ENCODE measurements at regions not wholly inside any gene's neighbourhood (a gene's known extent, or its start where the extent isn't known, plus 50 kb on each side); places are given as distances from the start of the nearest gene placed in this dataset.
"Not testable (repeated sequence)": the region's sequence is repeated elsewhere in the genome, so short reads cannot be mapped to it uniquely, and the experiment has no call there.

- no peak for ATAC-seq
- H3K4me1 ChIP-seq = no peaks in the 10 kb centered on the region
- H3K27me3 ChIP-seq (ENCODE audit: insufficient read depth in 3 of 3, low read length in 2 of 3) = no peaks in the 10 kb centered on the region
- no peak overlapping the region for H3K27ac ChIP-seq
- no peak for DNase-seq
- no peaks in the 10 kb centered on the region for H3K36me3 ChIP-seq (ENCODE audit: insufficient read depth in 1 of 2, low read depth in 1 of 2)
- H3K4me3 ChIP-seq = no peak overlapping the region
- no peak for TF ChIP-seq CTCF (IDR thresholded peaks at IDR 0.05)
- no peaks in the 10 kb centered on the region for H3K9me3 ChIP-seq
- WGBS, 3 donors = 90 to 96% (median 91%) methylated on average over 3 of the region's 3 CpGs
- intact Hi-C loops (cut with DNase I) = no loop called here
Observed at GRCh38 chr2:173719471-173719870, 245.7 kb downstream of the SP3 start.

GRCh38 chr2:173720306-173720705 is 244.9 kb downstream of the SP3 start:
- no peaks in the 10 kb centered on the region for H3K4me1 ChIP-seq
- TF ChIP-seq CTCF (IDR thresholded peaks at IDR 0.05) = no peak
- no peaks in the 10 kb centered on the region for H3K27me3 ChIP-seq (ENCODE audit: insufficient read depth in 3 of 3, low read length in 2 of 3)
- intact Hi-C loops (cut with DNase I) = no loop called here
- ATAC-seq (no peak), DNase-seq (no peak)
- WGBS, 3 donors = 27 to 47% (median 35%) methylated on average over 1 of the region's 1 CpG
- H3K9me3 ChIP-seq = no peaks in the 10 kb centered on the region
- H3K27ac ChIP-seq = no peak overlapping the region
- no peaks in the 10 kb centered on the region for H3K36me3 ChIP-seq (ENCODE audit: insufficient read depth in 1 of 2, low read depth in 1 of 2)
- H3K4me3 ChIP-seq = no peak overlapping the region

- no peak for TF ChIP-seq CTCF (IDR thresholded peaks at IDR 0.05)
- H3K4me1 ChIP-seq = no peaks in the 10 kb centered on the region
- ATAC-seq (peak in 1 of 4 donors; percentile 62), DNase-seq (no peak)
- H3K27ac ChIP-seq = no peak overlapping the region
- intact Hi-C loops (cut with DNase I) = no loop called here
- H3K27me3 ChIP-seq (ENCODE audit: insufficient read depth in 3 of 3, low read length in 2 of 3) = no peaks in the 10 kb centered on the region
- H3K36me3 ChIP-seq (ENCODE audit: insufficient read depth in 1 of 2, low read depth in 1 of 2) = no peaks in the 10 kb centered on the region
- no peak overlapping the region for H3K4me3 ChIP-seq
- no peaks in the 10 kb centered on the region for H3K9me3 ChIP-seq
- WGBS, 3 donors = 86 to 92% (median 90%) methylated on average over 4 of the region's 4 CpGs
Observed at GRCh38 chr2:173734797-173735196, 230.4 kb downstream of the SP3 start.

- DNase-seq; H3K27me3 ChIP-seq (ENCODE audit: insufficient read depth in 3 of 3, low read length in 2 of 3); H3K4me3 ChIP-seq; H3K9me3 ChIP-seq; H3K4me1 ChIP-seq; intact Hi-C loops (cut with DNase I); H3K27ac ChIP-seq; H3K36me3 ChIP-seq (ENCODE audit: insufficient read depth in 1 of 2, low read depth in 1 of 2); ATAC-seq: not testable (repeated sequence)
Observed at GRCh38 chr2:173737954-173738575, 227.1 kb downstream of the SP3 start.

GRCh38 chr2:173739006-173739405 is 226.2 kb downstream of the SP3 start:
- DNase-seq (no peak), ATAC-seq (no peak)
- Histone ChIP-seq H3K27me3 (ENCODE audit: insufficient read depth in 3 of 3, low read length in 2 of 3) (no peaks in the 10 kb centered on the region), H3K27ac (no peak overlapping the region), H3K4me3 (no peak overlapping the region), H3K4me1 (no peaks in the 10 kb centered on the region), H3K36me3 (ENCODE audit: insufficient read depth in 1 of 2, low read depth in 1 of 2) (no peaks in the 10 kb centered on the region), H3K9me3 (no peaks in the 10 kb centered on the region)
- intact Hi-C loops (cut with DNase I) = no loop called here
- TF ChIP-seq CTCF (IDR thresholded peaks at IDR 0.05) = no peak
- WGBS, 3 donors = 26 to 36% (median 35%) methylated on average over 5 of the region's 5 CpGs
